ENCODE measurements at regions not wholly inside any gene's neighbourhood (a gene's known extent, or its start where the extent isn't known, plus 50 kb on each side); places are given as distances from the start of the nearest gene placed in this dataset.

GRCh38 chr18:56508370-56509036 lies 129.9 kb downstream of the TXNL1 start:
- TF ChIP-seq, protein P1, sequence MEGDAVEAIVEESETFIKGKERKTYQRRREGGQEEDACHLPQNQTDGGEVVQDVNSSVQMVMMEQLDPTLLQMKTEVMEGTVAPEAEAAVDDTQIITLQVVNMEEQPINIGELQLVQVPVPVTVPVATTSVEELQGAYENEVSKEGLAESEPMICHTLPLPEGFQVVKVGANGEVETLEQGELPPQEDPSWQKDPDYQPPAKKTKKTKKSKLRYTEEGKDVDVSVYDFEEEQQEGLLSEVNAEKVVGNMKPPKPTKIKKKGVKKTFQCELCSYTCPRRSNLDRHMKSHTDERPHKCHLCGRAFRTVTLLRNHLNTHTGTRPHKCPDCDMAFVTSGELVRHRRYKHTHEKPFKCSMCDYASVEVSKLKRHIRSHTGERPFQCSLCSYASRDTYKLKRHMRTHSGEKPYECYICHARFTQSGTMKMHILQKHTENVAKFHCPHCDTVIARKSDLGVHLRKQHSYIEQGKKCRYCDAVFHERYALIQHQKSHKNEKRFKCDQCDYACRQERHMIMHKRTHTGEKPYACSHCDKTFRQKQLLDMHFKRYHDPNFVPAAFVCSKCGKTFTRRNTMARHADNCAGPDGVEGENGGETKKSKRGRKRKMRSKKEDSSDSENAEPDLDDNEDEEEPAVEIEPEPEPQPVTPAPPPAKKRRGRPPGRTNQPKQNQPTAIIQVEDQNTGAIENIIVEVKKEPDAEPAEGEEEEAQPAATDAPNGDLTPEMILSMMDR (IDR thresholded peaks at IDR 0.05 in 4 of 5, conservative IDR thresholded peaks at IDR 0.05 in 1 of 5), result no peak
- no peak for TF ChIP-seq POLR2A (IDR thresholded peaks at IDR 0.05)

Data from gastrocnemius medialis (tissue), 4 donors.